Loucy (cell line): ENCODE measurements at regions not wholly inside any gene's neighbourhood (a gene's known extent, or its start where the extent isn't known, plus 50 kb on each side); places are given as distances from the start of the nearest gene placed in this dataset.
"Not testable (repeated sequence)": the region's sequence is repeated elsewhere in the genome, so short reads cannot be mapped to it uniquely, and the experiment has no call there.

Source experiments
- EZH2phosphoT487 ChIP-seq: fragments of 200-600 bp; IDR thresholded peaks from 2 replicates; pipeline ENCODE4 v1.6.1; 2018; ENCODE audit warnings: antibody characterized with exemption, mild to moderate bottlenecking, moderate library complexity, borderline replicate concordance
- TF ChIP-seq, protein P1 (sequence below): fragments of 200-600 bp; sonication (generic); conservative IDR thresholded peaks from 2 replicates; pipeline ENCODE4 v1.5.1; 2014; ENCODE audit warnings: mild to moderate bottlenecking, antibody characterized with exemption, low read length

DNA sequence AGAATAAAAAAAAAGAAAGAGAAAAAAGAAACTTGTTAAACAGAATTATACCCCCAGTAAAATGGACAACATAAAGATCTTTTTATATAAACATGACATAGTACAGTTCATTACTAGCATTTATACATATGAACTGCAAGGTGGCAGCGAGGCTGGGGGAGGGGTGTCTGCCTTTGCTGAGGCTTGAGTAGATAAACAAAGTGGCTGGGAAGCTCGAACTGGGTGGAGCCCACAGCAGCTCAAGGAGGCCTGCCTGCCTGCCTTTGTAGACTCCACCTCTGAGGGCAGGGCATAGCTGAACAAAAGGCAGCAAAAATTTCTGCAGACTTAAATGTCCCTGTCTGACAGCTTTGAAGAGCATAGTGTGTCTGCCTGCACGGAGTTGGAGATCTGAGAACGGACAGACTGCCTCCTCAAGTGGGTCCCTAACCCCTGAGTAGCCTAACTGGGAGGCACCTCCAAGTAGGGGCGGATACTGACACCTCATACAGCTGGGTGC is 108.9 kb upstream of the SNX7 start:
- TF ChIP-seq, protein P1, sequence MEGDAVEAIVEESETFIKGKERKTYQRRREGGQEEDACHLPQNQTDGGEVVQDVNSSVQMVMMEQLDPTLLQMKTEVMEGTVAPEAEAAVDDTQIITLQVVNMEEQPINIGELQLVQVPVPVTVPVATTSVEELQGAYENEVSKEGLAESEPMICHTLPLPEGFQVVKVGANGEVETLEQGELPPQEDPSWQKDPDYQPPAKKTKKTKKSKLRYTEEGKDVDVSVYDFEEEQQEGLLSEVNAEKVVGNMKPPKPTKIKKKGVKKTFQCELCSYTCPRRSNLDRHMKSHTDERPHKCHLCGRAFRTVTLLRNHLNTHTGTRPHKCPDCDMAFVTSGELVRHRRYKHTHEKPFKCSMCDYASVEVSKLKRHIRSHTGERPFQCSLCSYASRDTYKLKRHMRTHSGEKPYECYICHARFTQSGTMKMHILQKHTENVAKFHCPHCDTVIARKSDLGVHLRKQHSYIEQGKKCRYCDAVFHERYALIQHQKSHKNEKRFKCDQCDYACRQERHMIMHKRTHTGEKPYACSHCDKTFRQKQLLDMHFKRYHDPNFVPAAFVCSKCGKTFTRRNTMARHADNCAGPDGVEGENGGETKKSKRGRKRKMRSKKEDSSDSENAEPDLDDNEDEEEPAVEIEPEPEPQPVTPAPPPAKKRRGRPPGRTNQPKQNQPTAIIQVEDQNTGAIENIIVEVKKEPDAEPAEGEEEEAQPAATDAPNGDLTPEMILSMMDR, result not testable (repeated sequence)
- TF ChIP-seq EZH2phosphoT487, result not testable (repeated sequence)
